ENCODE measurements at regions not wholly inside any gene's neighbourhood (a gene's known extent, or its start where the extent isn't known, plus 50 kb on each side); places are given as distances from the start of the nearest gene placed in this dataset.

- no peak overlapping the region for H3K4me3 ChIP-seq
- no peaks in the 10 kb centered on the region for H3K36me3 ChIP-seq
- intact Hi-C loops (cut with DNase I; ENCODE audit: low total_unique reads): no loop called here
- in situ Hi-C loops (cut with MboI; ENCODE audit: low pct_ligation_motif_present in 1 of 4, low pct_unique_long_range_greater_than_20kb in 1 of 4, low sequenced_read_pairs in 3 of 4): no loop called here
- no peaks in the 10 kb centered on the region for H3K4me1 ChIP-seq
- no peak for DNase-seq
- H3K27me3 ChIP-seq: no peaks in the 10 kb centered on the region
- no peak for TF ChIP-seq CTCF (IDR thresholded peaks at IDR 0.05)
- no peak for TF ChIP-seq POLR2AphosphoS5 (IDR thresholded peaks at IDR 0.05)
- TF ChIP-seq POLR2A (IDR thresholded peaks at IDR 0.05): no peak
- no peak for TF ChIP-seq EP300 (IDR thresholded peaks at IDR 0.05; ENCODE audit: low read depth)
- no peak overlapping the region for H3K27ac ChIP-seq
- H3K9me3 ChIP-seq: no peaks in the 10 kb centered on the region
These were observed 354.4 kb downstream of the QKI start for GRCh38 chr6:163768905-163769304.

- 74 to 88% methylated on average over 2 of the region's 2 CpGs for WGBS, 2 donors (ENCODE audit: low coverage in 1 of 2)
- Histone ChIP-seq H3K27ac (no peak overlapping the region), H3K4me3 (no peak overlapping the region), H3K9me3 (no peaks in the 10 kb centered on the region), H3K36me3 (no peaks in the 10 kb centered on the region), H3K4me1 (no peaks in the 10 kb centered on the region), H3K27me3 (no peaks in the 10 kb centered on the region)
- DNase-seq: no peak
- intact Hi-C loops (cut with DNase I; ENCODE audit: low total_unique reads): no loop called here
- TF ChIP-seq EP300 (IDR thresholded peaks at IDR 0.05; ENCODE audit: low read depth) (no peak), POLR2A (IDR thresholded peaks at IDR 0.05) (no peak)
- in situ Hi-C loops (cut with MboI; ENCODE audit: low pct_ligation_motif_present in 1 of 4, low pct_unique_long_range_greater_than_20kb in 1 of 4, low sequenced_read_pairs in 3 of 4): no loop called here
These were observed 352.4 kb downstream of the QKI start for GRCh38 chr6:163766936-163767335.

- in situ Hi-C loops (cut with MboI; ENCODE audit: low pct_ligation_motif_present in 1 of 4, low pct_unique_long_range_greater_than_20kb in 1 of 4, low sequenced_read_pairs in 3 of 4): no loop called here
- WGBS, 2 donors (ENCODE audit: low coverage in 1 of 2): 87 to 100% methylated on average over 1 of the region's 1 CpG
- Histone ChIP-seq H3K27me3 (no peaks in the 10 kb centered on the region), H3K4me3 (no peak overlapping the region), H3K4me1 (no peaks in the 10 kb centered on the region), H3K36me3 (no peaks in the 10 kb centered on the region), H3K9me3 (no peaks in the 10 kb centered on the region), H3K27ac (no peak overlapping the region)
- intact Hi-C loops (cut with DNase I; ENCODE audit: low total_unique reads): no loop called here
- no peak for DNase-seq
- TF ChIP-seq EP300 (IDR thresholded peaks at IDR 0.05; ENCODE audit: low read depth): no peak
- TF ChIP-seq POLR2AphosphoS5 (IDR thresholded peaks at IDR 0.05): no peak
- TF ChIP-seq POLR2A (IDR thresholded peaks at IDR 0.05): no peak
- no peak for TF ChIP-seq CTCF (IDR thresholded peaks at IDR 0.05)
These were observed 350.8 kb downstream of the QKI start for GRCh38 chr6:163765335-163765734.

GRCh38 chr6:163764565-163764964 is 350.0 kb downstream of the QKI start:
- Histone ChIP-seq H3K4me1 (no peaks in the 10 kb centered on the region), H3K27ac (no peak overlapping the region), H3K36me3 (no peaks in the 10 kb centered on the region), H3K9me3 (no peaks in the 10 kb centered on the region), H3K27me3 (no peaks in the 10 kb centered on the region), H3K4me3 (no peak overlapping the region)
- 39 to 50% methylated on average over 4 of the region's 4 CpGs for WGBS, 2 donors (ENCODE audit: low coverage in 1 of 2)
- in situ Hi-C loops (cut with MboI; ENCODE audit: low pct_ligation_motif_present in 1 of 4, low pct_unique_long_range_greater_than_20kb in 1 of 4, low sequenced_read_pairs in 3 of 4) (no loop called here), intact Hi-C loops (cut with DNase I; ENCODE audit: low total_unique reads) (no loop called here)
- TF ChIP-seq POLR2AphosphoS5 (IDR thresholded peaks at IDR 0.05) (no peak), EP300 (IDR thresholded peaks at IDR 0.05; ENCODE audit: low read depth) (no peak), CTCF (IDR thresholded peaks at IDR 0.05) (no peak)
- no peak for DNase-seq

GRCh38 chr6:163761481-163761880 is 347.0 kb downstream of the QKI start:
- H3K27me3 ChIP-seq: no peaks in the 10 kb centered on the region
- TF ChIP-seq POLR2AphosphoS5 (IDR thresholded peaks at IDR 0.05) (no peak), CTCF (IDR thresholded peaks at IDR 0.05) (no peak), EP300 (IDR thresholded peaks at IDR 0.05; ENCODE audit: low read depth) (no peak), POLR2A (IDR thresholded peaks at IDR 0.05) (no peak)
- WGBS, 2 donors (ENCODE audit: low coverage in 1 of 2): 67 to 90% methylated on average over 3 of the region's 3 CpGs
- in situ Hi-C loops (cut with MboI; ENCODE audit: low pct_ligation_motif_present in 1 of 4, low pct_unique_long_range_greater_than_20kb in 1 of 4, low sequenced_read_pairs in 3 of 4): no loop called here
- H3K4me3 ChIP-seq: no peak overlapping the region
- H3K36me3 ChIP-seq: no peaks in the 10 kb centered on the region
- intact Hi-C loops (cut with DNase I; ENCODE audit: low total_unique reads): no loop called here
- DNase-seq: no peak
- no peaks in the 10 kb centered on the region for H3K9me3 ChIP-seq
- no peak overlapping the region for H3K27ac ChIP-seq
- no peaks in the 10 kb centered on the region for H3K4me1 ChIP-seq
